H1 (cell line): ENCODE measurements at regions not wholly inside any gene's neighbourhood (a gene's known extent, or its start where the extent isn't known, plus 50 kb on each side); places are given as distances from the start of the nearest gene placed in this dataset.

Experiments used
- CTCF ChIA-PET: fragments of 300-600 bp; sonication (Branson Sonifier 250); formaldehyde crosslinking; loops from one replicate; lab custom pipeline; 2021; ENCODE audit not compliant: partially characterized antibody; lab: Charles Lee
- POLR2A ChIA-PET: fragments of 300-600 bp; sonication (Branson Sonifier 250); formaldehyde crosslinking; loops from one replicate; lab custom pipeline; 2021; ENCODE audit warnings: inconsistent platforms; ENCODE audit not compliant: partially characterized antibody; lab: Charles Lee
- DNase-seq, 2 experiments: peaks; one replicate each; pipeline versions ENCODE4 v3.0.0 to v3.0.0-alpha.2; 2010 to 2022; ENCODE audit warnings: low spot score in 2 of 2, low read depth in 1 of 2, mixed read lengths in 1 of 2
- FAIRE-seq: peaks from 2 replicates; lab custom pipeline; 2011; peaks lifted over from hg19 to GRCh38; lab: Jason Lieb, UNC
- H2AFZ ChIP-seq: 2 replicates; pipeline ENCODE4 v1.8.1; 2012; ENCODE audit warnings: low read length, inconsistent platforms
- H2AK5ac ChIP-seq: 2 replicates; pipeline ENCODE4 v1.6.1; 2013; ENCODE audit warnings: low read depth, low read length
- H2BK120ac ChIP-seq: replicated peaks from 2 replicates; pipeline ENCODE3; 2013; ENCODE audit warnings: low read depth, low read length, inconsistent platforms
- H2BK12ac ChIP-seq: 2 replicates; pipeline ENCODE4 v1.6.1; 2013; ENCODE audit warnings: low read depth, low read length
- H2BK15ac ChIP-seq: 2 replicates; pipeline ENCODE4 v1.6.1; 2013; ENCODE audit warnings: low read length
- H2BK20ac ChIP-seq: 2 replicates; pipeline ENCODE4 v1.6.1; 2013; ENCODE audit warnings: low read length
- H2BK5ac ChIP-seq: 2 replicates; pipeline ENCODE4 v1.6.1; 2013; ENCODE audit warnings: low read depth, low read length
- H3K14ac ChIP-seq: 2 replicates; pipeline ENCODE4 v1.6.1; 2013; ENCODE audit warnings: inconsistent platforms; ENCODE audit not compliant: insufficient read length
- H3K18ac ChIP-seq: 2 replicates; pipeline ENCODE4 v1.6.1; 2013; ENCODE audit warnings: low read length; ENCODE audit errors: extremely low read depth
- H3K23ac ChIP-seq: 2 replicates; pipeline ENCODE4 v1.6.1; 2013; ENCODE audit warnings: inconsistent platforms; ENCODE audit not compliant: insufficient read length
- H3K23me2 ChIP-seq: 2 replicates; pipeline ENCODE4 v1.6.1; 2013; ENCODE audit warnings: low read depth, low read length
- H3K27ac ChIP-seq: 2 replicates; pipeline ENCODE4 v1.6.1; 2011; ENCODE audit warnings: low read depth, low read length, inconsistent platforms
- H3K27me3 ChIP-seq, 4 experiments: replicated peaks in 1 of 4; 1 replicate in 1 of 4; 2 replicates in 3 of 4; pipeline versions ENCODE4 v1.6.1 to v1.8.1; 2011 to 2013; ENCODE audit warnings: low read length in 3 of 4, mild to moderate bottlenecking in 3 of 4, inconsistent platforms in 2 of 4, mixed read lengths in 2 of 4, moderate library complexity in 1 of 4; ENCODE audit not compliant: control insufficient read depth in 3 of 4, insufficient read depth in 3 of 4; ENCODE audit errors: extremely low read depth in 1 of 4
- H3K36me3 ChIP-seq, 4 experiments: 2 replicates each; pipeline versions ENCODE4 v1.6.1 to v1.8.1; 2011 to 2013; ENCODE audit warnings: mild to moderate bottlenecking in 4 of 4, low read length in 3 of 4, moderate library complexity in 2 of 4, control low read depth in 1 of 4, inconsistent platforms in 1 of 4; ENCODE audit not compliant: insufficient read depth in 4 of 4, control insufficient read depth in 2 of 4
- H3K4ac ChIP-seq: replicated peaks from 2 replicates; pipeline ENCODE3; 2013; ENCODE audit warnings: low read length, low read depth, mixed read lengths, inconsistent platforms; ENCODE audit not compliant: insufficient read length
- H3K4me1 ChIP-seq, 4 experiments: replicated peaks in 1 of 4; 1 replicate in 1 of 4; 2 replicates in 3 of 4; pipeline versions ENCODE4 v1.6.1 to v1.8.1; 2011 to 2013; ENCODE audit warnings: low read length in 3 of 4, inconsistent platforms in 2 of 4, mixed read lengths in 1 of 4; ENCODE audit not compliant: insufficient read depth in 4 of 4, control insufficient read depth in 3 of 4
- H3K4me2 ChIP-seq, 2 experiments: 2 replicates each; pipeline versions ENCODE4 v1.6.1 to v1.8.1; 2011 to 2013; ENCODE audit warnings: low read depth in 2 of 2, low read length in 2 of 2, control low read depth in 1 of 2, inconsistent platforms in 1 of 2, mild to moderate bottlenecking in 1 of 2; ENCODE audit not compliant: insufficient read depth in 1 of 2
- H3K4me3 ChIP-seq, 4 experiments: fragments of 200-600, 300-600 bp in 1 of 4; sonication (generic), shearing (Covaris generic), sonication (Bioruptor Twin) in 1 of 4; 2 replicates each; pipeline versions ENCODE4 v1.5.1 to v1.8.1; 2011 to 2016; ENCODE audit warnings: low read length in 4 of 4, low read depth in 3 of 4, control low read depth in 2 of 4, inconsistent platforms in 2 of 4, mild to moderate bottlenecking in 2 of 4, mixed read lengths in 1 of 4, moderate library complexity in 1 of 4; ENCODE audit not compliant: insufficient read depth in 2 of 4; ENCODE audit errors: extremely low read depth in 1 of 4
- H3K56ac ChIP-seq: replicated peaks from 2 replicates; pipeline ENCODE3; 2013; ENCODE audit warnings: low read depth, mild to moderate bottlenecking, mixed read lengths, low read length, inconsistent platforms; ENCODE audit not compliant: insufficient read length
- H3K79me1 ChIP-seq: 2 replicates; pipeline ENCODE4 v1.6.1; 2013; ENCODE audit warnings: low read depth, low read length, control low read depth
- H3K79me2 ChIP-seq, 2 experiments: 2 replicates each; pipeline versions ENCODE4 v1.6.1 to v1.8.1; 2012 to 2013; ENCODE audit warnings: low read length in 2 of 2, mild to moderate bottlenecking in 2 of 2, inconsistent platforms in 1 of 2; ENCODE audit not compliant: insufficient read depth in 2 of 2, control insufficient read depth in 1 of 2
- H3K9ac ChIP-seq, 4 experiments: replicated peaks in 1 of 4; 1 replicate in 1 of 4; 2 replicates in 3 of 4; pipeline versions ENCODE4 v1.6.1 to v1.8.1; 2011 to 2013; ENCODE audit warnings: low read depth in 3 of 4, low read length in 3 of 4, control low read depth in 2 of 4, mild to moderate bottlenecking in 2 of 4, moderate library complexity in 2 of 4, inconsistent platforms in 1 of 4; ENCODE audit errors: extremely low read depth in 1 of 4
- H3K9me3 ChIP-seq, 2 experiments: 2 replicates each; pipeline versions ENCODE4 v1.6.1 to v1.8.1; 2012 to 2013; ENCODE audit warnings: mild to moderate bottlenecking in 2 of 2, moderate library complexity in 2 of 2, control low read depth in 1 of 2, inconsistent platforms in 1 of 2, low read depth in 1 of 2, low read length in 1 of 2, mixed read lengths in 1 of 2; ENCODE audit not compliant: insufficient read depth in 2 of 2
- H4K20me1 ChIP-seq, 2 experiments: replicated peaks in 1 of 2; 2 replicates each; pipeline versions ENCODE3 to v1.8.1; 2011 to 2013; ENCODE audit warnings: inconsistent platforms in 2 of 2, low read length in 2 of 2, mild to moderate bottlenecking in 1 of 2; ENCODE audit not compliant: insufficient read depth in 2 of 2, control insufficient read depth in 1 of 2
- H4K5ac ChIP-seq: 2 replicates; pipeline ENCODE4 v1.6.1; 2013; ENCODE audit warnings: low read length, low read depth, mixed read lengths, inconsistent platforms; ENCODE audit not compliant: insufficient read length
- H4K8ac ChIP-seq: 2 replicates; pipeline ENCODE4 v1.8.0; 2013; ENCODE audit warnings: mild to moderate bottlenecking, moderate library complexity, low read length, inconsistent platforms; ENCODE audit not compliant: insufficient read depth; ENCODE audit errors: extremely low read depth
- H4K91ac ChIP-seq: replicated peaks from 2 replicates; pipeline ENCODE3; 2013; ENCODE audit warnings: low read length, mixed read lengths, inconsistent platforms; ENCODE audit not compliant: insufficient read length
- BACH1 ChIP-seq: IDR thresholded peaks from 2 replicates; pipeline ENCODE4 v1.6.1; 2012; ENCODE audit warnings: low read length, improper control_type of control experiment
- RAD21 ChIP-seq, 2 experiments: IDR thresholded peaks in 1 of 2; conservative IDR thresholded peaks in 1 of 2; 2 replicates each; pipeline ENCODE4 v1.6.1; 2011; ENCODE audit warnings: low read depth in 2 of 2, low read length in 2 of 2, improper control_type of control experiment in 1 of 2, inconsistent platforms in 1 of 2, mild to moderate bottlenecking in 1 of 2, moderate library complexity in 1 of 2
- WGBS, 2 experiments: shearing (Covaris generic) in 1 of 2; methylation state at CpG; one replicate each; pipeline versions ENCODE4 v1.1.6 to v1.1.7; 2013 to 2015; ENCODE audit warnings: low lambda C conversion rate in 2 of 2, mixed read lengths in 2 of 2, inconsistent platforms in 1 of 2, low coverage in 1 of 2, missing lambda C conversion rate in 1 of 2; ENCODE audit not compliant: insufficient replicate concordance in 2 of 2, insufficient coverage in 1 of 2, insufficient read length in 1 of 2; ENCODE audit errors: extremely low coverage in 1 of 2, missing lambda C conversion rate in 1 of 2; 5-methylcytosine and 5-hydroxymethylcytosine counted together
- TF ChIP-seq, protein P1 (sequence below), 3 experiments: IDR thresholded peaks; 1 replicate in 2 of 3; 2 replicates in 1 of 3; pipeline versions ENCODE4 v1.5.1 to v1.6.1; 2011; ENCODE audit warnings: low read length in 3 of 3, mild to moderate bottlenecking in 3 of 3, inconsistent platforms in 2 of 3, low read depth in 1 of 3, moderate library complexity in 1 of 3; ENCODE audit not compliant: insufficient read depth in 1 of 3; ENCODE audit errors: control extremely low read depth in 1 of 3

DNA sequence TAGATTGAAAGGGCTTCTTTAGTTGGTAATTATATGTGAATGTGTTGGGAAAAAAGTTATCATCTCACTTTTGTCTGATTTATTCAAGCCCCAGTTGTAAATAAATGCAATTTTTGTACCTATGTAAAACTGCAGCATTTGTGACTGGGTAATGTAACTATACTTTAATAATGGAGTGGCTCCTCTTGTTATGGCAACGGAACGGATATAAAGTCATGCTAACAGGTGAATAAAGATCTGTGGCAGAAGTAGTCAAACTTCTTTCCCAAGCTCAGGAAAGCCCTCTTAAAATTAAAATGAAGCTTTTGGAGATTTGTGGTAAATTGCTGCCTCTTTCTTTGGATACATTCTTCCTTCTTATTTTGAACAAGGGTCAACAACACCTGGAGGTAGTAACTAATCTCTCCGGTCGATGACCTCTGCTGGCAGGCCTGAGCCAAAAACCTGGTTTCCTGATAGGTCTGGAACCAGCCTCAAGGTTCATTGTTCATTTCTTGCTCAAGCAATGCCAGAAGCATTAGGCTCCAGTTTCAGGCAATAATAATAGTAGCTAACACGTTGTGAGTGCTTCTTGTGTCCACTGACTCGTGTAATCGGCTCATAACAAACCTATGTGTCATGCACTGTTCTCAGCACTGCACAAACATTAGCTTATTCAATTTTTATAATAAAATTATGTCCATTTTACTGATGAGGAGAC is 313.4 kb upstream of the DACH1 start:
- no peak overlapping the region for H3K4me2 ChIP-seq
- H4K5ac ChIP-seq: no peak overlapping the region
- no peaks in the 10 kb centered on the region for H3K79me1 ChIP-seq
- no peak overlapping the region for H3K27ac ChIP-seq
- no peaks in the 10 kb centered on the region for H3K27me3 ChIP-seq
- DNase-seq: no peak
- H2AFZ ChIP-seq: 0 out of 2 replicates have a peak overlapping the region, but pooled peaks have one; percentile 79
- no peak overlapping the region for H4K8ac ChIP-seq
- H3K18ac ChIP-seq: no peak overlapping the region
- TF ChIP-seq BACH1 (no peak), RAD21 (IDR thresholded peaks at IDR 0.05 in 1 of 2, conservative IDR thresholded peaks at IDR 0.05 in 1 of 2; ENCODE audit: low read depth in 2 of 2, low read length in 2 of 2) (peak; percentile 17 to 22; a peak in 2 of 4 replicates)
- TF ChIP-seq, protein P1, sequence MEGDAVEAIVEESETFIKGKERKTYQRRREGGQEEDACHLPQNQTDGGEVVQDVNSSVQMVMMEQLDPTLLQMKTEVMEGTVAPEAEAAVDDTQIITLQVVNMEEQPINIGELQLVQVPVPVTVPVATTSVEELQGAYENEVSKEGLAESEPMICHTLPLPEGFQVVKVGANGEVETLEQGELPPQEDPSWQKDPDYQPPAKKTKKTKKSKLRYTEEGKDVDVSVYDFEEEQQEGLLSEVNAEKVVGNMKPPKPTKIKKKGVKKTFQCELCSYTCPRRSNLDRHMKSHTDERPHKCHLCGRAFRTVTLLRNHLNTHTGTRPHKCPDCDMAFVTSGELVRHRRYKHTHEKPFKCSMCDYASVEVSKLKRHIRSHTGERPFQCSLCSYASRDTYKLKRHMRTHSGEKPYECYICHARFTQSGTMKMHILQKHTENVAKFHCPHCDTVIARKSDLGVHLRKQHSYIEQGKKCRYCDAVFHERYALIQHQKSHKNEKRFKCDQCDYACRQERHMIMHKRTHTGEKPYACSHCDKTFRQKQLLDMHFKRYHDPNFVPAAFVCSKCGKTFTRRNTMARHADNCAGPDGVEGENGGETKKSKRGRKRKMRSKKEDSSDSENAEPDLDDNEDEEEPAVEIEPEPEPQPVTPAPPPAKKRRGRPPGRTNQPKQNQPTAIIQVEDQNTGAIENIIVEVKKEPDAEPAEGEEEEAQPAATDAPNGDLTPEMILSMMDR (IDR thresholded peaks at IDR 0.05; ENCODE audit: control extremely low read depth in 1 of 3, insufficient read depth in 1 of 3, low read depth in 1 of 3, low read length in 3 of 3): peak in 2 of 3 experiments; percentile 10 to 16; a peak in 2 of 4 replicates
- TF ChIP-seq, all 59 proteins: peak for 2
- Histone ChIP-seq H3K4ac (no peak overlapping the region), H2BK5ac (no peak overlapping the region), H3K14ac (no peak overlapping the region), H3K9me3 (no peaks in the 10 kb centered on the region), H2BK20ac (no peak overlapping the region), H4K20me1 (no peaks in the 10 kb centered on the region), H2AK5ac (no peak overlapping the region), H2BK15ac (no peak overlapping the region), H3K4me3 (no peak overlapping the region), H3K36me3 (no peaks in the 10 kb centered on the region), H3K9ac (no peak overlapping the region), H2BK12ac (no peak overlapping the region), H3K23ac (no peak overlapping the region), H3K4me1 (no peaks in the 10 kb centered on the region), H4K91ac (no peak overlapping the region), H2BK120ac (no peak overlapping the region), H3K56ac (no peak overlapping the region), H3K23me2 (no peaks in the 10 kb centered on the region), H3K79me2 (no peaks in the 10 kb centered on the region)
- WGBS, 2 experiments: 85% methylated on average over 7 of the region's 7 CpGs; no CpG with 5 or more reads in 1 of the 2 experiments
- no peak for FAIRE-seq
- POLR2A ChIA-PET: no interaction called here
- CTCF ChIA-PET: interaction anchor here (0.6 to 1.0 kb wide), 3 partner anchors 9 to 386 kb away, joined by 3 read pairs; no protein-coding TSS in a partner anchor
